ENCODE measurements at regions not wholly inside any gene's neighbourhood (a gene's known extent, or its start where the extent isn't known, plus 50 kb on each side); places are given as distances from the start of the nearest gene placed in this dataset.

DNA sequence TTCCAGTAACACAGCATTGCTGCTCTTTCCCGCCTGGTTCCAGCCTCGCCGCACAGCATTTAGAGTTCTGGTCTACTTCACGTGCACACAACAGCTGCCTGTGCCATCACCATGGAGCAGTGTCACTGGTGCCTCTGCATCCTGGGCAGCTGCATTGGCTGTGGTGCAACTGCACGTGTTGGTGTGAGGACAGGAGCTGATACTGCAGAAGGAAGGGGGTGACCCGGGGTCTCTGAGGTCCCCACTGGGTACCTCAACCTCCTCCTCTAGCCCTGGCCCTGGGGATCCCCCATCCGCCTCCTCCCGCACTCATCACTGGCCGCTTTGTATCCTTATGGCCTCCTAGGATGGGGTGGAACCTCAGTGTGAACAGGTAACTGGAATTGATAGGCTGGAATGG is 112.5 kb downstream of the SOX1 start:
- Mint-ChIP-seq H3K4me3 (ENCODE audit: low read depth, unreplicated experiment) (no peak overlapping the region), H3K36me3 (ENCODE audit: insufficient read depth, unreplicated experiment) (no peaks in the 10 kb centered on the region), H3K9me3 (ENCODE audit: low read depth, unreplicated experiment) (peaks cover 5% of the 10 kb centered on the region), H3K27me3 (ENCODE audit: unreplicated experiment) (no peaks in the 10 kb centered on the region), H3K4me1 (ENCODE audit: low read depth, unreplicated experiment) (no peaks in the 10 kb centered on the region), H3K27ac (ENCODE audit: unreplicated experiment) (no peak overlapping the region)
- DNase-seq: no peak
- BruUV-seq (replicated peaks): no TSS peak
- intact Hi-C loops (cut with micrococcal nuclease; ENCODE audit: unreplicated experiment): no loop called here
- CTCF ChIA-PET: no interaction called here
- TF ChIP-seq, protein P1, sequence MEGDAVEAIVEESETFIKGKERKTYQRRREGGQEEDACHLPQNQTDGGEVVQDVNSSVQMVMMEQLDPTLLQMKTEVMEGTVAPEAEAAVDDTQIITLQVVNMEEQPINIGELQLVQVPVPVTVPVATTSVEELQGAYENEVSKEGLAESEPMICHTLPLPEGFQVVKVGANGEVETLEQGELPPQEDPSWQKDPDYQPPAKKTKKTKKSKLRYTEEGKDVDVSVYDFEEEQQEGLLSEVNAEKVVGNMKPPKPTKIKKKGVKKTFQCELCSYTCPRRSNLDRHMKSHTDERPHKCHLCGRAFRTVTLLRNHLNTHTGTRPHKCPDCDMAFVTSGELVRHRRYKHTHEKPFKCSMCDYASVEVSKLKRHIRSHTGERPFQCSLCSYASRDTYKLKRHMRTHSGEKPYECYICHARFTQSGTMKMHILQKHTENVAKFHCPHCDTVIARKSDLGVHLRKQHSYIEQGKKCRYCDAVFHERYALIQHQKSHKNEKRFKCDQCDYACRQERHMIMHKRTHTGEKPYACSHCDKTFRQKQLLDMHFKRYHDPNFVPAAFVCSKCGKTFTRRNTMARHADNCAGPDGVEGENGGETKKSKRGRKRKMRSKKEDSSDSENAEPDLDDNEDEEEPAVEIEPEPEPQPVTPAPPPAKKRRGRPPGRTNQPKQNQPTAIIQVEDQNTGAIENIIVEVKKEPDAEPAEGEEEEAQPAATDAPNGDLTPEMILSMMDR (IDR thresholded peaks at IDR 0.05; ENCODE audit: unreplicated experiment): no peak

DNA sequence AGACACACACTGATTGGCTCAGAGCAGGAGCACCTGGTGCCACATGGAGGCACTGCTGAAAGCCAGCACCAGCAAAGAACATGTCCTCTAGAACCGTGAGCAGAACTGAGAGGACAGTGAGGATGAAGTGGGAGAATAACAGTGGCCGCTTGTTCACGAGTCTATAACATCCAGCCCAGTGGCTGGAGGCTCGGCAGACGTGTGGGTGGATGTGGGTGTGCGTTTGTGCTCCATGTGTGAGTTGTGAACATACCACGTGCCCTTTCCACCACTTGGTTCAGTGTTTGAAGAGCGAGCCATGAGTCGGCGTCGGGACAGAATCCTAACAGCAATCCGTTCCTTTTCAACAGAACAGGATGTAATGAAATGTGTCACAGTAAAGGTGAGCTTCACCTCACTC is 113.0 kb downstream of the SOX1 start:
- no TSS peak for BruUV-seq (replicated peaks)
- Mint-ChIP-seq H3K9me3 (ENCODE audit: low read depth, unreplicated experiment) (peaks cover 5% of the 10 kb centered on the region), H3K27ac (ENCODE audit: unreplicated experiment) (no peak overlapping the region), H3K27me3 (ENCODE audit: unreplicated experiment) (no peaks in the 10 kb centered on the region), H3K36me3 (ENCODE audit: insufficient read depth, unreplicated experiment) (no peaks in the 10 kb centered on the region), H3K4me1 (ENCODE audit: low read depth, unreplicated experiment) (no peaks in the 10 kb centered on the region), H3K4me3 (ENCODE audit: low read depth, unreplicated experiment) (no peak overlapping the region)
- no peak for DNase-seq
- intact Hi-C loops (cut with micrococcal nuclease; ENCODE audit: unreplicated experiment): no loop called here
- CTCF ChIA-PET: no interaction called here
- TF ChIP-seq, protein P1 (IDR thresholded peaks at IDR 0.05; ENCODE audit: unreplicated experiment): no peak

DNA sequence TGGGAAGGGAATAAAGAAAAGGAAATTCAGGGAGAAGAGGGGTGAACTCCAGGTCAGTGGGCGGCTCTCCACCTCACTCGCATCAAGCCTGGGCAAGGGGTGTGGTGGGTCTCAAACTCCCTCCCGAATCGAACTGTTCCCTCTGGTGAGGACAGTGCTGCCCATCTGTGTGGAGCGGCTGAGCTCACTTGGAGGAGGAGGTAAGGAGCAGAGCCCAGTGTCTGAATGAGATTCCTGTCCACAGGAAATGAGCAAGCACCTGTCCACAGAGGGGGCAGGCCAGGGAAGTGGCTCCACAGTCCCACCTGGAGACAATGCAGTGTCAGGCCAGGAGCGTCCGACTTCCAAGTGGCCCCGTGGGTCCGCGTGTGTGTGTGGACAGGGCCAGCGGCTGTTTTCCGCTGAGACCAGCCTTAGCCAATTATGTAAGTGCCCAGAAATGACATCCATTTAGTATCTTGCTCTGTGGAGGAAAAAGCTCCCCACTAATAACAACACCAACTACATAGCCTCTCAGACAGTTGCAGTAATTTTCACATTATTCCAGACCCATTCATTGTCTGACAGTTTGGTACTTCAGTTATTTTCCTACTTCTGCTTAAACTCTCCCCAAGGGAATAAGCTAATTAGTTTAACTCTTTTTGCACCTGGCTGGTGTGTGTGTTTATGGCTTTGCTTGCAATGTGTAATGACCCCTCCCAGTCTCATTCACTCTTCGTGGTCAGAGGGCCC is 114.6 kb downstream of the SOX1 start:
- Mint-ChIP-seq H3K9me3 (ENCODE audit: low read depth, unreplicated experiment) (peaks cover 3% of the 10 kb centered on the region), H3K27me3 (ENCODE audit: unreplicated experiment) (no peaks in the 10 kb centered on the region), H3K4me1 (ENCODE audit: low read depth, unreplicated experiment) (no peaks in the 10 kb centered on the region), H3K27ac (ENCODE audit: unreplicated experiment) (no peak overlapping the region), H3K4me3 (ENCODE audit: low read depth, unreplicated experiment) (no peak overlapping the region), H3K36me3 (ENCODE audit: insufficient read depth, unreplicated experiment) (no peaks in the 10 kb centered on the region)
- CTCF ChIA-PET: no interaction called here
- TF ChIP-seq, protein P1 (IDR thresholded peaks at IDR 0.05; ENCODE audit: unreplicated experiment): no peak
- BruUV-seq (replicated peaks): no TSS peak
- no peak for DNase-seq
- intact Hi-C loops (cut with micrococcal nuclease; ENCODE audit: unreplicated experiment): no loop called here

DNA sequence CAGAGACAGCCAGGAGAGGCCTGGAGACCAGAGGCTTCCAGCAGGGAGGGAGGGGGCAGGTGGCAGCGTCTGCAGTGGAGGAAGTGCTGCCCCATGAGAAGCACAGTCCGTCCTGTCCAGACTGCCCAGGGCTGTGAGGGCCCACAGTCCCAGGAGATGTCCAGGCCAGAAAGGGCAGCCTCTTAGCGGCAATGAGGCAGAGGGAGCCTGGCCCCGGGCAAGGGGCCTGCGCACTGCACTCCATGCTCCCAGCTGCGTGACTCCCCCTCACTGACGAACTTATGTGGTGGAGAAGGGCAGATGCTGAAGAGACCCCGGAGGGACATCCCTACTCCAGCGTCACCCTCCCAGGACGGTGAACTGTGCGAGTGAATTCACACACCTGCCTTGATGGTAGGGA is 115.3 kb downstream of the SOX1 start:
- H3K36me3 Mint-ChIP-seq (ENCODE audit: insufficient read depth, unreplicated experiment): no peaks in the 10 kb centered on the region
- H3K4me1 Mint-ChIP-seq (ENCODE audit: low read depth, unreplicated experiment): no peaks in the 10 kb centered on the region
- TF ChIP-seq, protein P1 (IDR thresholded peaks at IDR 0.05; ENCODE audit: unreplicated experiment): no peak
- intact Hi-C loops (cut with micrococcal nuclease; ENCODE audit: unreplicated experiment): no loop called here
- BruUV-seq (replicated peaks): no TSS peak
- no peak overlapping the region for H3K27ac Mint-ChIP-seq (ENCODE audit: unreplicated experiment)
- no peaks in the 10 kb centered on the region for H3K27me3 Mint-ChIP-seq (ENCODE audit: unreplicated experiment)
- H3K9me3 Mint-ChIP-seq (ENCODE audit: low read depth, unreplicated experiment): peaks cover 3% of the 10 kb centered on the region
- H3K4me3 Mint-ChIP-seq (ENCODE audit: low read depth, unreplicated experiment): no peak overlapping the region
- no peak for DNase-seq
- CTCF ChIA-PET: no interaction called here

All from Calu3 (cell line).